Lower leg skin (tissue), 4 donors: ENCODE measurements at regions not wholly inside any gene's neighbourhood (a gene's known extent, or its start where the extent isn't known, plus 50 kb on each side); places are given as distances from the start of the nearest gene placed in this dataset.
"Not testable (repeated sequence)": the region's sequence is repeated elsewhere in the genome, so short reads cannot be mapped to it uniquely, and the experiment has no call there.

Experiments used
- DNase-seq, 2 donors: peaks; one replicate each; pipeline ENCODE4 v3.0.0-alpha.2; 2019; ENCODE audit warnings: low spot score in 2 of 2
- H3K4me3 ChIP-seq: fragments of 200-600 bp; sonication (generic); 2 replicates; pipeline ENCODE4 v1.5.1; 2017; ENCODE audit warnings: mild to moderate bottlenecking, low read depth; ENCODE audit not compliant: poor library complexity, severe bottlenecking
- POLR2A ChIP-seq, 2 donors: fragments of 450-650 bp; IDR thresholded peaks; one replicate each; pipeline ENCODE4 v1.6.1; 2016 to 2017; ENCODE audit warnings: antibody characterized with exemption in 2 of 2, mild to moderate bottlenecking in 1 of 2, moderate library complexity in 1 of 2
- WGBS, 2 donors: methylation state at CpG; one replicate each; pipeline ENCODE4 v1.1.5; 2018; 5-methylcytosine and 5-hydroxymethylcytosine counted together
- intact Hi-C: fragments of 100-400 bp; cut with DNase I; formaldehyde crosslinking; loops from one replicate; pipeline ENCODE4 v1.15.0; 2023; ENCODE audit warnings: low total_unique reads
- TF ChIP-seq, protein P1 (sequence below), 3 donors: fragments of 450-650 bp; IDR thresholded peaks; one replicate each; pipeline ENCODE4 v1.5.1; 2016; ENCODE audit warnings: antibody characterized with exemption in 3 of 3, mild to moderate bottlenecking in 3 of 3, moderate library complexity in 2 of 3

GRCh38 chr3:182142928-182143327, 431.2 kb downstream of the SOX2 start:
- no peak for TF ChIP-seq POLR2A (IDR thresholded peaks at IDR 0.05)
- TF ChIP-seq, protein P1, sequence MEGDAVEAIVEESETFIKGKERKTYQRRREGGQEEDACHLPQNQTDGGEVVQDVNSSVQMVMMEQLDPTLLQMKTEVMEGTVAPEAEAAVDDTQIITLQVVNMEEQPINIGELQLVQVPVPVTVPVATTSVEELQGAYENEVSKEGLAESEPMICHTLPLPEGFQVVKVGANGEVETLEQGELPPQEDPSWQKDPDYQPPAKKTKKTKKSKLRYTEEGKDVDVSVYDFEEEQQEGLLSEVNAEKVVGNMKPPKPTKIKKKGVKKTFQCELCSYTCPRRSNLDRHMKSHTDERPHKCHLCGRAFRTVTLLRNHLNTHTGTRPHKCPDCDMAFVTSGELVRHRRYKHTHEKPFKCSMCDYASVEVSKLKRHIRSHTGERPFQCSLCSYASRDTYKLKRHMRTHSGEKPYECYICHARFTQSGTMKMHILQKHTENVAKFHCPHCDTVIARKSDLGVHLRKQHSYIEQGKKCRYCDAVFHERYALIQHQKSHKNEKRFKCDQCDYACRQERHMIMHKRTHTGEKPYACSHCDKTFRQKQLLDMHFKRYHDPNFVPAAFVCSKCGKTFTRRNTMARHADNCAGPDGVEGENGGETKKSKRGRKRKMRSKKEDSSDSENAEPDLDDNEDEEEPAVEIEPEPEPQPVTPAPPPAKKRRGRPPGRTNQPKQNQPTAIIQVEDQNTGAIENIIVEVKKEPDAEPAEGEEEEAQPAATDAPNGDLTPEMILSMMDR (IDR thresholded peaks at IDR 0.05), result no peak
- H3K4me3 ChIP-seq, result no peak overlapping the region
- 35 to 38% methylated on average over 2 of the region's 2 CpGs for WGBS, 2 donors
- intact Hi-C loops, result no loop called here
- no peak for DNase-seq

DNA sequence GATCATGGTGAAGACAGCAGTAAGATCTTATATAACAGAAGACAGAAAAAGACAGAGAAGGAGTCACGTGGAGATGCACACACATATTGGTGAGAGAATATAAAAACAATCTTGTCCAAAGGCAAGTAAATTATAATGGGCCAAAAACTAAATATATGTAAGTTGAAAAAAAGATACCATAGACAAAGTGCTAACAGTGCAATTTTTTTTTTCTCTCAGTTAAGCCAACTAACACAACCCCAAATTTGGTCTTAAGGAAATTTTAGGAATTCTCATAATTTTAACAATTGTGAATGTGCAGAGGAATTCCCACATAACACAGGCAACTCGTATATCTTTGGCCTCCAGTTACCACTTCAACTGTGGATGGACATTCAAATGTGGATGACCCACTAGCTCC, 432.2 kb downstream of the SOX2 start:
- 66 to 81% methylated on average over 2 of the region's 2 CpGs for WGBS, 2 donors
- TF ChIP-seq POLR2A (IDR thresholded peaks at IDR 0.05), result no peak
- TF ChIP-seq, protein P1 (IDR thresholded peaks at IDR 0.05), result no peak
- intact Hi-C loops, result no loop called here
- no peak for DNase-seq
- H3K4me3 ChIP-seq, result no peak overlapping the region

GRCh38 chr3:182148360-182148759, 436.6 kb downstream of the SOX2 start:
- DNase-seq, result no peak
- TF ChIP-seq, protein P1 (IDR thresholded peaks at IDR 0.05), result no peak
- TF ChIP-seq POLR2A (IDR thresholded peaks at IDR 0.05), result no peak
- intact Hi-C loops, result no loop called here
- WGBS, 2 donors, result 82 to 88% methylated on average over 3 of the region's 3 CpGs
- no peak overlapping the region for H3K4me3 ChIP-seq

- no peak for DNase-seq
- 75 to 78% methylated on average over 3 of the region's 3 CpGs for WGBS, 2 donors
- H3K4me3 ChIP-seq, result no peak overlapping the region
- intact Hi-C loops, result no loop called here
- TF ChIP-seq, protein P1 (IDR thresholded peaks at IDR 0.05), result no peak
- TF ChIP-seq POLR2A (IDR thresholded peaks at IDR 0.05), result no peak
Measured at GRCh38 chr3:182149594-182149993, 437.9 kb downstream of the SOX2 start.

DNA sequence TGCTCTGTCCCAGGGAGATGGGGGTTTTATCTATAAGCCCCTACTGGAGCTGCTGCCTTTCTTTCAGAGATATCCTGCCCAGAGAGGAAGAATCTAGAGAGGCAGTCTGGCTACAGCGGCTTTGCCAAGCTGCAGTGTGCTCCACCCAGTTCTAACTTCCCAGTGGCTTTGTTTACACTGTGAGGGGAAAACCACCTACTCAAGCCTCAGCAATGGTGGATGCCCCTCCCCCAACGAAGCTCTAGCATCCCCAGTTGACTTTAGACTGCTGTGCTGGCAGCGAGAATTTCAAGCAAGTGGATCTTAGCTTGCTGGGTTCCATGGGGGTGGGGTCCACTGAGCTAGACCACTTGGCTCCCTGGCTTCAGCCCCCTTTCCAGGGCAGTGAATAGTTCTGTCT, 444.6 kb downstream of the SOX2 start:
- H3K4me3 ChIP-seq, intact Hi-C loops, DNase-seq: not testable (repeated sequence)
- WGBS, 2 donors, result 59 to 68% methylated on average over 3 of the region's 3 CpGs

GRCh38 chr3:182165234-182165633, 453.5 kb downstream of the SOX2 start:
- no peak for TF ChIP-seq POLR2A (IDR thresholded peaks at IDR 0.05)
- TF ChIP-seq, protein P1 (IDR thresholded peaks at IDR 0.05), result no peak
- no peak for DNase-seq
- 54 to 59% methylated on average over 4 of the region's 4 CpGs for WGBS, 2 donors
- no peak overlapping the region for H3K4me3 ChIP-seq
- intact Hi-C loops, result no loop called here
